Superior temporal gyrus (tissue), 1 donor: ENCODE measurements at regions not wholly inside any gene's neighbourhood (a gene's known extent, or its start where the extent isn't known, plus 50 kb on each side); places are given as distances from the start of the nearest gene placed in this dataset.
"Not testable (repeated sequence)": the region's sequence is repeated elsewhere in the genome, so short reads cannot be mapped to it uniquely, and the experiment has no call there.

Experiments used
- DNase-seq: peaks from one replicate; pipeline ENCODE4 v3.0.0-alpha.2; 2016; ENCODE audit errors: extremely low spot score

- DNase-seq: peak; percentile 36
Measured at GRCh38 chr4:104896660-104897645, 249.7 kb upstream of the TET2 start.

- DNase-seq: no peak
Measured at GRCh38 chr4:104899863-104900262, 246.8 kb upstream of the TET2 start.

GRCh38 chr4:104901438-104901837 is 245.2 kb upstream of the TET2 start:
- peak; percentile 79 for DNase-seq

- no peak for DNase-seq
Measured at GRCh38 chr4:104901961-104902605, 244.6 kb upstream of the TET2 start.

GRCh38 chr4:104905065-104905464 is 241.6 kb upstream of the TET2 start:
- DNase-seq: no peak

GRCh38 chr4:104905546-104905945 is 241.1 kb upstream of the TET2 start:
- no peak for DNase-seq

DNA sequence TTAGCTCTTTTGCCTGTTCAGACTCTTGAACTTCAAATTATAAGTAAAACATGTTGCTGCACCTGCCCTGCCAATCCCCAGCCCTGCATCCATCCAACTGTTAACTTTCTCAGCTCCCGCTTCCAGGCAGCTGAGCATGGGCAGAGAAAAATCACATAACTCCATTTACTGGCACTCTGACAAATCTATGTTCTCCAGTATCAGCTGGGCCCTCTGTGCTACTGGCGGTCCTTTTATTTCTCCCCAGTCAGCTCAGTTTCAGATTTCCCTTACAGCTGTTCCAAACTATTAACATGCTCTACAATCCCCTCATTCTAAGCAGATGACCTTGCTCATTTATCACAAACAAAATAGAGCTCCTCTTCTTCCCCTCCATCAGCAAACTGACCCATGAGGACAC is 240.4 kb upstream of the TET2 start:
- no peak for DNase-seq

DNA sequence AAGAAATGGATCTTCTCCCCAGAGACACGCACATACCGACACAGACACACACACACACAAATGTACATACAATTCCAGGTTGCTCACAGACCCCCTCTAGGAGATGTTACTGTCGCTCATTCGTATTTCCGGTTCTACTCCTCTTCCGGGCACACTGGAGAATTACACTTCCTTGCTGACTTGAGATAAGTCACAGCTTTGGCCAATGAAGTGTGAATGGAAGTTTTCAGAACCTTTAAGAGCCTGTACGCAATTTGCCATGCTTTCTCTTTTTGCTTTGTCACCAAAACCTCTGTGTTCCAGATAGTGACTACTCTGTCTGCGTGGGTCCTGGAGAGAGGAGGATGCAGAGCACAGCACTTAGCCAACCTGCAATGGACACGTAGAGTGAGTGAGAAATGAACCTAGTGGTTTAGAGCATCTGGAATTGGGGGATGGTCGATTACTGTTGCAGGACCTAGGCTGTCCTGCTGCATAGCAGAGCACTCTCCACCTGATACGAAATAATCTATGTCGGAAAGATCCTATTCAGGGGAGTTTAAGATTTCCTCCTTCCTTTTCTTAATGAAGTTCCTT is 239.5 kb upstream of the TET2 start:
- DNase-seq: no peak

- DNase-seq: no peak
Measured at GRCh38 chr4:104907991-104908390, 238.7 kb upstream of the TET2 start.

DNA sequence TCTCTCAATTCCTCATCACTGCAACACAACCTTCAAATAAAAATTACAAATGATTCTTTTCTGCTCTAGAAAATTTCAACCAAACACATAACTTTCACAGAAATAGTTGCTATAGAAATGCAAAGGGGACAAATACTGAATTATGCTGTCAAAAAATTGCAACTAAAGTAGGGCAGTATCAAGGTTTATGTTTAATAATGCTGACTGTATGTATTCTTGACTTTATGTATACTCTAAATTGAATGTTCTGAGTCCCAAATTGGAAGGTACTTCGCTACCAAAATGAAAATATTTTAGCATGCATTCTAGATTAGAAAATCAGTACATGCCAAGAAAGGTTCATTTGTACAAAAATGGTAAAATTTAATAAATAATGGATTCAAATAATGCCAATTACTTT is 237.3 kb upstream of the TET2 start:
- DNase-seq: no peak

GRCh38 chr4:104912518-104912917 is 234.2 kb upstream of the TET2 start:
- DNase-seq: no peak

DNA sequence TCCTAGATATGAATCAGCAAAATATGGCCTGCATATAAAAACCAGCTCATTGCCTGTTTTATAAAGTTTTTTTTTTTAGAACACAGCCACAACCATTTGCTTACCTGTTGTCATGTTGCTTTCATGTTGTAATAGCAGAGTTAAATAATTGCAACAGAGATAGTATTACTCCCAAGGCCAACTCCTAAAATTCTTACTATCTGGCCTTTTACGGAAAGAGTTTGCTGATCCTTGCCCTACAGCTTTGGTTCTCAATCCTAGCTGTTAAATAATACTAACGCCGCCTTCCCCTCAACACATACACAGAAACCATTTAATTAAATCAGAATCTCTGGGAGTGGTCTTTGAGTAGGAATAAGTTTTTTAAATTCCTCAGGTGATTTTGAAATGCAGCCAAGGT is 231.3 kb upstream of the TET2 start:
- DNase-seq: no peak

DNA sequence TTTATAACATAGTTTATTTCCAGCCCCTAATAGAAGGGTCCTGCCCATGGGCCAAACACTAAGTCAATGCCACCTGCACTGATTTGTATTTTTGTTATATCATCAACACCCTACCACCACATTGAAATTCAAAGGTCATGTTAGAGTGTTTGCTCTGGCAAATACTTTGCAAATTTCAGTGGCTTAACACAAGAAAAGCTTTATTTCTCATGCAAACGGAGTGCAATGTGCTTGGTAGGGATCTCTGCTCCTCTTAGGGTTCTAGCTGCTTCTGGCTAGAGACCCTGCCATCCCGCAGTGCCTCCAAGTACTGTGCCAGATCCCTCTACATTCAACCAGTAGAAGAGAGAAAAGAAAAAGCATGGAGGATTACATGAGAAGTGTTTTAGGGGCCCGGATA is 230.8 kb upstream of the TET2 start:
- DNase-seq: no peak

DNA sequence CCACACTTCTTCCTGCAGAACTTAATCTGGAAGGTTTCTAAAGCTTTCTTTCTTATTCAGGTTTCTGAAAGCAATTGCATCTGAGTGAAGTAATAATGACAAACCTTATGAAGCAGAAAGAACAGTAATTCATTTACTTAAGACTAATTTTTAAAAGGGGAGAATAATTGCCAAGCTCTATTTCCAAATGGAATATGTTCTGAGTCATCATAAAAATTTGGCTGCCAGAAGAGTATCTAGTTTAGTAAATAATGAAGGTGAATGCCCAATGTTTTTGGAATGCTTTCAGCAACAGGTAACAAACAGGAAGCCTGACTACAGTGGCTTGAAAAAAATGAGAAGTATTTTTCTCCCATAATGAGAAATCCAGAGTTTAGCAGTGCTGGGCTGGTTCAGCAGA is 227.3 kb upstream of the TET2 start:
- DNase-seq: no peak

- DNase-seq: no peak
Measured at GRCh38 chr4:104930298-104930697, 216.4 kb upstream of the TET2 start.

- DNase-seq: not testable (repeated sequence)
Measured at GRCh38 chr4:104930745-104931736, 215.6 kb upstream of the TET2 start.

DNA sequence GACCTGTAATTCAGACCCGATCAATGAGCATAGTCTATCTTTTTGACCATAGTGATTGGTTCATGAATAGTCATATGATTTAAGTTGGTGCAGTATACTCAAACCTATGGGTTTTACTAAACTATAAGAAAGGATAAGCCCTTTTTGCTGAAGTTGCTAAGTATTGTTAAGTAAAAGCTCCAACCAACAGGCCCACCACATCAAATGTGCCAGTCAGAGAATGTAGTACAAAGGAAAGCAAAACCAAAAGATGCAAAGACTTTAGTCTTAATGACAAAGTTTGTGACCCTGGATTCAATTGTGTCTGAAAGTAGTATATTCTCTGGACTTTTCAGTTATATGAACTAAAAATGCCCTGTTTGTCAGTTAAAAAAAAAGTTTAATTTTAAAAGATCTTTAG is 208.1 kb upstream of the TET2 start:
- no peak for DNase-seq

DNA sequence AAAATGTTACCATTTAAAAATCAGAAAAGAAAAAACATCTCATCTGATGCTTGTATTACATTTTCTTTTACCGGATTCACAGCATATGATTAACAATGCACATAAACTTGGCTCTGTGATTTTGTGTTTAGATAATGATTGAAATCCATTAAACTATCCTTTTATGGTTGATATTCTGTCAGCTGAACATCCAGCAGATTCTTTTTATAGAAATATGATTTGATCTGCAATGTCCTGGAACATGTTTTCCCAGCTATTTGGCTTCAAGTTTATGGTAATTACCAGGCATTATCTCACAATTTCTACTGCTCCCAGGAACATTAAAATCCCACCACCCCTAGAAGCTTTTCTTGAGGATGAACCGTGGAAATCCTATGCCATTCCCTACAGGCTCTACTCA is 205.7 kb upstream of the TET2 start:
- no peak for DNase-seq

- no peak for DNase-seq
Measured at GRCh38 chr4:104941661-104942062, 205.0 kb upstream of the TET2 start.

- no peak for DNase-seq
Measured at GRCh38 chr4:104942990-104943743, 203.5 kb upstream of the TET2 start.

GRCh38 chr4:104944596-104944995 is 202.1 kb upstream of the TET2 start:
- no peak for DNase-seq
